K562 (cell line): ENCODE measurements at regions not wholly inside any gene's neighbourhood (a gene's known extent, or its start where the extent isn't known, plus 50 kb on each side); places are given as distances from the start of the nearest gene placed in this dataset.

Experiments used
- ATAC-seq: fragments of 200-7000 bp; cut with Tn5 transposase; 3 replicates; pipeline ENCODE4 v1.9.1; 2020; ENCODE audit warnings: moderate library complexity
- BruUV-seq: library from RNA; stranded (reverse); fragments of 400-500 nt; replicated peaks from 2 replicates; lab custom pipeline; 2021; lab: Mats Ljungman, UMichigan
- CTCF ChIA-PET: fragments of 300-600 bp; formaldehyde crosslinking; extraction: SDS; loops from one replicate; lab custom pipeline; 2021; ENCODE audit warnings: low intra/inter-chr PET ratio; lab: Yijun Ruan, JAX
- POLR2A ChIA-PET: fragments of 300-600, 350-650 bp; sonication (Branson Sonifier 250); formaldehyde crosslinking; extraction: SDS; loops from one replicate; lab custom pipeline; 2021; ENCODE audit warnings: antibody characterized with exemption, inconsistent platforms; lab: Yijun Ruan, JAX
- DNase-seq, 4 experiments: peaks; one replicate each; pipeline versions ENCODE4 v3.0.0 to v3.0.0-alpha.2; 2011 to 2018; ENCODE audit warnings: low spot score in 3 of 4, mixed read lengths in 3 of 4; ENCODE audit errors: extremely low read depth in 1 of 4
- FAIRE-seq: peaks from 2 replicates; lab custom pipeline; 2011; peaks lifted over from hg19 to GRCh38; lab: Jason Lieb, UNC
- H2AFZ ChIP-seq: 2 replicates; pipeline ENCODE4 v1.6.0; 2011; ENCODE audit warnings: low read depth, low read length, control low read depth, inconsistent platforms
- H3K27ac ChIP-seq: fragments of 200-600 bp; 3 replicates; pipeline ENCODE4 v1.8.0; 2011; ENCODE audit warnings: low read depth, mild to moderate bottlenecking, control low read depth, inconsistent platforms, low read length, moderate library complexity, mixed read lengths; ENCODE audit errors: extremely low read depth
- H3K27me3 ChIP-seq, 2 experiments: fragments of 300-600 bp in 1 of 2; 2 replicates in 1 of 2; 3 replicates in 1 of 2; pipeline versions ENCODE4 v1.6.0 to v1.8.0; 2011; ENCODE audit warnings: inconsistent platforms in 2 of 2, low read length in 2 of 2, mild to moderate bottlenecking in 1 of 2, mixed read lengths in 1 of 2, moderate library complexity in 1 of 2; ENCODE audit not compliant: control insufficient read depth in 2 of 2, insufficient read depth in 2 of 2
- H3K36me3 ChIP-seq: fragments of 300-600 bp; 3 replicates; pipeline ENCODE4 v1.8.0; 2011; ENCODE audit warnings: mild to moderate bottlenecking, low read length, inconsistent platforms; ENCODE audit not compliant: control insufficient read depth, insufficient read depth
- H3K4me1 ChIP-seq, 2 experiments: fragments of 200-600 bp in 1 of 2; replicated peaks in 1 of 2; 2 replicates in 1 of 2; 3 replicates in 1 of 2; pipeline versions ENCODE4 v1.5.1 to v1.8.0; 2011; ENCODE audit warnings: inconsistent platforms in 2 of 2, low read length in 2 of 2, mild to moderate bottlenecking in 1 of 2, mixed read lengths in 1 of 2, moderate library complexity in 1 of 2; ENCODE audit not compliant: control insufficient read depth in 2 of 2, insufficient read depth in 2 of 2
- H3K4me2 ChIP-seq: 2 replicates; pipeline ENCODE4 v1.6.1; 2011; ENCODE audit warnings: low read length, control low read depth, inconsistent platforms, mixed read lengths; ENCODE audit not compliant: insufficient read depth
- H3K4me3 ChIP-seq: fragments of 200-600 bp; sonication (generic), shearing (Covaris generic); 2 replicates; pipeline ENCODE4 v1.5.1; 2016; ENCODE audit warnings: control low read depth, inconsistent platforms
- H3K79me2 ChIP-seq: fragments of 200-600 bp; 3 replicates; pipeline ENCODE4 v1.8.0; 2011; ENCODE audit warnings: low read length, inconsistent platforms; ENCODE audit not compliant: control insufficient read depth, insufficient read depth
- H3K9ac ChIP-seq, 2 experiments: 2 replicates each; pipeline versions ENCODE4 v1.6.0 to v1.6.1; 2011; ENCODE audit warnings: low read depth in 2 of 2, low read length in 2 of 2, control low read depth in 1 of 2, inconsistent platforms in 1 of 2, mild to moderate bottlenecking in 1 of 2, mixed read lengths in 1 of 2; ENCODE audit not compliant: insufficient read depth in 1 of 2
- H3K9me1 ChIP-seq: one replicate; pipeline ENCODE4 v1.6.0; 2011; ENCODE audit warnings: inconsistent platforms, mild to moderate bottlenecking, low read length, moderate library complexity; ENCODE audit not compliant: control insufficient read depth, insufficient read depth
- H3K9me3 ChIP-seq: replicated peaks from 2 replicates; pipeline ENCODE4 v1.5.1; 2011; ENCODE audit warnings: low read depth, low read length, inconsistent platforms; ENCODE audit not compliant: control insufficient read depth, insufficient read depth
- H4K20me1 ChIP-seq: replicated peaks from 2 replicates; pipeline ENCODE4 v1.6.1; 2011; ENCODE audit warnings: low read length, inconsistent platforms, mixed read lengths; ENCODE audit not compliant: control insufficient read depth, insufficient read depth
- BHLHE40 ChIP-seq: IDR thresholded peaks from 2 replicates; pipeline ENCODE4 v1.6.1; 2011; ENCODE audit warnings: low read length, improper control_type of control experiment
- CBX2 ChIP-seq: fragments of 200-600 bp; sonication (generic); IDR thresholded peaks from one replicate; pipeline ENCODE4 v1.6.1; 2012; ENCODE audit warnings: mild to moderate bottlenecking, low read length, inconsistent platforms; ENCODE audit not compliant: insufficient read depth, poor library complexity, severe bottlenecking
- CGGBP1 ChIP-seq: fragments of 250-450 bp; sonication (Bioruptor Pico); IDR thresholded peaks from 2 replicates; pipeline ENCODE4 v1.9.0; 2021; ENCODE audit warnings: mild to moderate bottlenecking
- ETS2 ChIP-seq: IDR thresholded peaks from 2 replicates; pipeline ENCODE4 v1.6.1; 2016; ENCODE audit warnings: borderline replicate concordance, missing genetic modification characterization, mild to moderate bottlenecking, moderate library complexity, missing compliant biosample characterization; ENCODE audit not compliant: poor library complexity, severe bottlenecking
- ETV1 ChIP-seq: fragments of 450-650 bp; conservative IDR thresholded peaks from 2 replicates; pipeline ENCODE4 v1.6.1; 2016; ENCODE audit warnings: missing genetic modification characterization, control low read depth, low read depth, missing compliant biosample characterization
- FOXM1 ChIP-seq, 2 experiments: fragments of 450-650 bp in 1 of 2; sonication (generic) in 1 of 2; formaldehyde crosslinking in 1 of 2; IDR thresholded peaks; 2 replicates each; pipeline versions ENCODE4 v1.6.1 to v1.9.0; 2017 to 2022; ENCODE audit warnings: low read depth in 2 of 2, mild to moderate bottlenecking in 2 of 2, missing genetic modification reagents in 1 of 2, moderate library complexity in 1 of 2
- HLTF ChIP-seq: fragments of 450-650 bp; IDR thresholded peaks from 2 replicates; pipeline ENCODE4 v1.6.1; 2016
- SIRT6 ChIP-seq: IDR thresholded peaks from one replicate; pipeline ENCODE4 v1.6.1; 2012; ENCODE audit warnings: low read depth, mild to moderate bottlenecking, control low read depth, inconsistent platforms, low read length, moderate library complexity
- SMC3 ChIP-seq: conservative IDR thresholded peaks from 2 replicates; pipeline ENCODE4 v1.6.1; 2011; ENCODE audit warnings: low read depth, low read length, improper control_type of control experiment; ENCODE audit not compliant: insufficient read depth
- TRIM28 ChIP-seq: fragments of 450-650 bp; IDR thresholded peaks from 2 replicates; pipeline ENCODE4 v1.6.1; 2017
- XRCC5 ChIP-seq: fragments of 200-400 bp; formaldehyde crosslinking; IDR thresholded peaks from 2 replicates; pipeline ENCODE4 v1.6.1; 2017; ENCODE audit warnings: low read depth, mild to moderate bottlenecking, low read length
- ZC3H4 ChIP-seq: sonication (generic); formaldehyde crosslinking; IDR thresholded peaks from 2 replicates; pipeline ENCODE4 v1.9.0; 2021; ENCODE audit warnings: missing genetic modification reagents, borderline replicate concordance
- ZNF354B ChIP-seq: fragments of 250-450 bp; sonication (Bioruptor Pico); IDR thresholded peaks from 2 replicates; pipeline ENCODE4 v1.4.0; 2020
- ZNF449 ChIP-seq: fragments of 250-450 bp; sonication (Bioruptor Pico); IDR thresholded peaks from 2 replicates; pipeline ENCODE4 v1.8.0; 2022; ENCODE audit warnings: moderate library complexity, mild to moderate bottlenecking, inconsistent platforms
- ZNF695 ChIP-seq: fragments of 450-650 bp; formaldehyde crosslinking; IDR thresholded peaks from 2 replicates; pipeline ENCODE4 v1.4.0; 2020; ENCODE audit warnings: mild to moderate bottlenecking, moderate library complexity
- WGBS: fragments of 100-300 bp; shearing (Covaris generic); methylation state at CpG from one replicate; pipeline ENCODE4 v1.1.6; 2016; ENCODE audit warnings: low coverage, mixed read lengths; ENCODE audit not compliant: insufficient coverage; ENCODE audit errors: missing lambda C conversion rate; 5-methylcytosine and 5-hydroxymethylcytosine counted together
- in situ Hi-C: fragments of 300-500 bp; cut with MboI; formaldehyde crosslinking; loops from 4 replicates; pipeline ENCODE4 v1.15.0; 2018; ENCODE audit warnings: inconsistent platforms, mixed read lengths
- intact Hi-C: fragments of 100-400 bp; cut with micrococcal nuclease; formaldehyde crosslinking; loops from 2 replicates; pipeline ENCODE4 v1.14.2; 2022

- no peaks in the 10 kb centered on the region for H3K36me3 ChIP-seq
- POLR2A ChIA-PET = no interaction called here
- H3K4me1 ChIP-seq = no peaks in the 10 kb centered on the region
- H3K4me2 ChIP-seq = no peak overlapping the region
- no peak for ATAC-seq
- no peaks in the 10 kb centered on the region for H3K9me1 ChIP-seq
- H3K27me3 ChIP-seq = peaks cover 4 to 35% of the 10 kb centered on the region in 2 experiments; a peak in 3 of 5 replicates
- no peak overlapping the region for H2AFZ ChIP-seq
- no peak overlapping the region for H3K9ac ChIP-seq
- no peak overlapping the region for H3K4me3 ChIP-seq
- H3K9me3 ChIP-seq = no peaks in the 10 kb centered on the region
- FAIRE-seq = no peak
- no peaks in the 10 kb centered on the region for H3K79me2 ChIP-seq
- H4K20me1 ChIP-seq = no peaks in the 10 kb centered on the region
- 0% methylated on average over 10 of the region's 13 CpGs for WGBS
- intact Hi-C loops = no loop called here
- CTCF ChIA-PET = no interaction called here
- BruUV-seq = no TSS peak
- no peak for TF ChIP-seq CGGBP1 (CRISPR knock-in tag)
- no peak for TF ChIP-seq HLTF
- TF ChIP-seq ETV1 (tag) = no peak
- TF ChIP-seq ZC3H4 (CRISPR knock-in tag) = no peak
- no peak for TF ChIP-seq FOXM1 (IDR thresholded peaks at IDR 0.05; ENCODE audit: low read depth)
- TF ChIP-seq FOXM1 (CRISPR knock-in tag; IDR thresholded peaks at IDR 0.05; ENCODE audit: low read depth) = no peak
- TF ChIP-seq SIRT6 = no peak
- no peak for TF ChIP-seq CBX2
- TF ChIP-seq ZNF354B (CRISPR knock-in tag) = no peak
- TF ChIP-seq TRIM28 = no peak
- no peak for TF ChIP-seq BHLHE40
- TF ChIP-seq ZNF449 = no peak
- TF ChIP-seq ZNF695 (CRISPR knock-in tag) = no peak
- no peak for TF ChIP-seq XRCC5
- TF ChIP-seq SMC3 = no peak
- TF ChIP-seq ETS2 (tag) = no peak
- TF ChIP-seq, all 486 proteins: peak for 0
- no peak for DNase-seq
- in situ Hi-C loops = no loop called here
- H3K27ac ChIP-seq = no peak overlapping the region
These were observed 132.7 kb upstream of the ASB18 start for GRCh38 chr2:236396818-236397350.
